Hepatocyte (in vitro differentiated cells): ENCODE measurements at regions not wholly inside any gene's neighbourhood (a gene's known extent, or its start where the extent isn't known, plus 50 kb on each side); places are given as distances from the start of the nearest gene placed in this dataset.

Experiments
- CTCF ChIP-seq: fragments of 200-600 bp; sonication (generic); IDR thresholded peaks from 2 replicates; pipeline ENCODE4 v1.5.1; 2016; ENCODE audit warnings: antibody characterized with exemption, mild to moderate bottlenecking; ENCODE audit not compliant: poor library complexity
- EZH2 ChIP-seq: fragments of 200-600 bp; sonication (generic); IDR thresholded peaks from 2 replicates; pipeline ENCODE4 v1.6.1; 2016; ENCODE audit warnings: antibody characterized with exemption, mild to moderate bottlenecking, borderline replicate concordance
- EZH2phosphoT487 ChIP-seq: fragments of 200-600 bp; sonication (generic); IDR thresholded peaks from one replicate; pipeline ENCODE4 v1.6.1; 2018; ENCODE audit warnings: antibody characterized with exemption, mild to moderate bottlenecking, low read depth, moderate library complexity; ENCODE audit not compliant: unreplicated experiment, severe bottlenecking

GRCh38 chr18:60862988-60863387 is 470.2 kb upstream of the CDH20 start:
- TF ChIP-seq CTCF (no peak), EZH2 (no peak), EZH2phosphoT487 (no peak)
